Astrocyte of the spinal cord (primary cell): ENCODE measurements at regions not wholly inside any gene's neighbourhood (a gene's known extent, or its start where the extent isn't known, plus 50 kb on each side); places are given as distances from the start of the nearest gene placed in this dataset.
"Not testable (repeated sequence)": the region's sequence is repeated elsewhere in the genome, so short reads cannot be mapped to it uniquely, and the experiment has no call there.

Source experiments
- DNase-seq: peaks from one replicate; pipeline ENCODE4 v3.0.0; 2011; ENCODE audit warnings: low read depth, low spot score
- H3K4me3 ChIP-seq: 2 replicates; pipeline ENCODE4 v1.5.1; 2011; ENCODE audit warnings: low read depth, mild to moderate bottlenecking, low read length, moderate library complexity
- in situ Hi-C: cut with HindIII; loops from 2 replicates; pipeline ENCODE4 v1.10.0; 2017; ENCODE audit warnings: low sequenced_read_pairs
- TF ChIP-seq, protein P1 (sequence below): IDR thresholded peaks from 2 replicates; pipeline ENCODE4 v1.5.1; 2012; ENCODE audit warnings: low read depth, mild to moderate bottlenecking, low read length, inconsistent platforms

DNA sequence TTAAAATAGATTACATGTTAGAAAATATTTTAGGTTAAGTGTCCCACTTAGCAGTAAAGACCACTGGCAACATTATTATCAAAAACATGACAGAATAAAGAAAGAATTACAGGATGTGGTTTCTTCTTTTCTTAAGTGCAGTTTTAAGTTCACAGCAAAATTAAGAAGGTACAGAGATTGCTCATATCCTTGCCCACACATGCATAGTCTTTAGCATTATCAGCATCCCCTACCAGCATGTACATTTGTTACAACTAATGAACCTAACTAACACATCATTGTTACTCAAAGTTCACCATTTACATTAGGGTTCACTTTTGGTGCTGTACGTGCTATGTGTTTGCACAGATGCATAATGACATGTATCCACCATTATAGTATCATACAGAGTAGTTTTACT lies 837.7 kb upstream of the CDH9 start:
- peak; percentile 37 for DNase-seq
- in situ Hi-C loops, result no loop called here
- no peak overlapping the region for H3K4me3 ChIP-seq
- TF ChIP-seq, protein P1, sequence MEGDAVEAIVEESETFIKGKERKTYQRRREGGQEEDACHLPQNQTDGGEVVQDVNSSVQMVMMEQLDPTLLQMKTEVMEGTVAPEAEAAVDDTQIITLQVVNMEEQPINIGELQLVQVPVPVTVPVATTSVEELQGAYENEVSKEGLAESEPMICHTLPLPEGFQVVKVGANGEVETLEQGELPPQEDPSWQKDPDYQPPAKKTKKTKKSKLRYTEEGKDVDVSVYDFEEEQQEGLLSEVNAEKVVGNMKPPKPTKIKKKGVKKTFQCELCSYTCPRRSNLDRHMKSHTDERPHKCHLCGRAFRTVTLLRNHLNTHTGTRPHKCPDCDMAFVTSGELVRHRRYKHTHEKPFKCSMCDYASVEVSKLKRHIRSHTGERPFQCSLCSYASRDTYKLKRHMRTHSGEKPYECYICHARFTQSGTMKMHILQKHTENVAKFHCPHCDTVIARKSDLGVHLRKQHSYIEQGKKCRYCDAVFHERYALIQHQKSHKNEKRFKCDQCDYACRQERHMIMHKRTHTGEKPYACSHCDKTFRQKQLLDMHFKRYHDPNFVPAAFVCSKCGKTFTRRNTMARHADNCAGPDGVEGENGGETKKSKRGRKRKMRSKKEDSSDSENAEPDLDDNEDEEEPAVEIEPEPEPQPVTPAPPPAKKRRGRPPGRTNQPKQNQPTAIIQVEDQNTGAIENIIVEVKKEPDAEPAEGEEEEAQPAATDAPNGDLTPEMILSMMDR, result no peak

DNA sequence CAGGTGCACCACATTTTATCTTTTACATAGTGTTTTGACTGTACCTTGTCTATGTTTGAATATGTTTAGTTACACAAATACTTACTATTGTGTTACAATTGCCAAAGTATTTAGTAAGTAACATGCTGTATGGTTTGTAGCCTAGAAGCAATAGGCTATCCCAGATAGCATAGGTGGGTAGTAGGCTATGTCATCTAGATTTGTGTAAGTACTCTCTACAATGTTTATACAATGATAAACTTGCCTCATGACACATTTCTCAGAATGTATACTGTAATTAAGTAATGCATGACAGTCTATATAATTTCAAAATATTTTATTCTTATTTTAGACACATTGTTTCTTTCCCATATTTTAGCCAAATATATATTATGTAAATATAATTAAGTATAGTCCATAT lies 836.8 kb upstream of the CDH9 start:
- H3K4me3 ChIP-seq, result no peak overlapping the region
- TF ChIP-seq, protein P1, result no peak
- no peak for DNase-seq
- in situ Hi-C loops, result no loop called here

- in situ Hi-C loops, result no loop called here
Measured at GRCh38 chr5:27868292-27868691, 829.9 kb upstream of the CDH9 start.

GRCh38 chr5:27855491-27855890 lies 817.1 kb upstream of the CDH9 start:
- H3K4me3 ChIP-seq, result no peak overlapping the region
- TF ChIP-seq, protein P1, result no peak
- in situ Hi-C loops, result no loop called here
- DNase-seq, result peak; percentile 44

More at GRCh38 chr5:27868292-27868691, 829.9 kb upstream of the CDH9 start:
- TF ChIP-seq, protein P1, result no peak
- no peak for DNase-seq
- H3K4me3 ChIP-seq, result no peak overlapping the region

DNA sequence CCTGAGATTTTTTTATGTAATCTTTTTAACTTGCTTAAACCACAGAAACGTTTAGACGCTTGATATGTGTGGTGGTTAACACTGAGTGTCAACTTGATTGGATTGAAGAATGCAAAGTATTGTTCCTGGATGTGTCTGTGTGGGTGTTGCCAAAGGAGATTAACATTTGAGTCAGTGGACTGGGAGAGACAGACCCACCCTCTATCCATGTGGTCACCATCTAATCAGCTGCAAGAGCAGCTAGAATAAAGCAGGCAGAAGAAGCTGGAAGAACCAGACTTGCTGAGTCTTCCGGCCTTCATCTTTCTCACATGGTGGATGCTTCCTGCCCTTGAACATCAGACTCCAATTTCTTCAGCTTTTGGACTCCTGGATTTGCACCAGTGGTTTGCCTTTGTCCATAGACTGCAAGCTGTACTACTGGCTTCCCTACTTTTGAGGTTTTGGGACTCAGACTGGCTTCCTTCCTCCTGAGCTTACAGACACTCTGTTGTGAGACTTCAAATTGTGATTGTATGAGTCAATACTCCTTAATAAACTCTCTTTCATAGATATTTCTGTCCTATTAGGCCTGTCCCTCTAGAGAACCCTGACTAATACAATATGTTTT lies 816.0 kb upstream of the CDH9 start:
- in situ Hi-C loops, result no loop called here
- no peak overlapping the region for H3K4me3 ChIP-seq
- TF ChIP-seq, protein P1, result no peak
- DNase-seq, result peak; percentile 26

- H3K4me3 ChIP-seq, result no peak overlapping the region
- peak; percentile 7 for DNase-seq
- in situ Hi-C loops, result no loop called here
- TF ChIP-seq, protein P1, result no peak
Measured at GRCh38 chr5:27845248-27845647, 806.9 kb upstream of the CDH9 start.

- in situ Hi-C loops, H3K4me3 ChIP-seq, DNase-seq: not testable (repeated sequence)
Measured at GRCh38 chr5:27836704-27837103, 798.3 kb upstream of the CDH9 start.
